ENCODE measurements at regions not wholly inside any gene's neighbourhood (a gene's known extent, or its start where the extent isn't known, plus 50 kb on each side); places are given as distances from the start of the nearest gene placed in this dataset.

GRCh38 chr4:114236171-114236769 lies 256.8 kb upstream of the ARSJ start:
- TF ChIP-seq CTCF (IDR thresholded peaks at IDR 0.05; ENCODE audit: low read depth, low read length), result no peak
- Histone ChIP-seq H3K4me1 (ENCODE audit: low read depth) (no peaks in the 10 kb centered on the region), H3K4me3 (no peak overlapping the region)

GRCh38 chr4:114237997-114238396 lies 258.6 kb upstream of the ARSJ start:
- Histone ChIP-seq H3K36me3 (no peaks in the 10 kb centered on the region), H3K4me1 (ENCODE audit: low read depth) (no peaks in the 10 kb centered on the region), H3K27me3 (no peaks in the 10 kb centered on the region), H3K4me3 (no peak overlapping the region), H3K9me3 (ENCODE audit: low read depth) (no peaks in the 10 kb centered on the region), H3K27ac (no peak overlapping the region)
- no peak for DNase-seq (ENCODE audit: low read depth in 1 of 2, low spot score in 1 of 2)
- TF ChIP-seq CTCF (IDR thresholded peaks at IDR 0.05; ENCODE audit: low read depth, low read length), result no peak

More at GRCh38 chr4:114236171-114236769, 256.8 kb upstream of the ARSJ start:
- H3K9me3 ChIP-seq (ENCODE audit: low read depth), result no peaks in the 10 kb centered on the region
- no peak overlapping the region for H3K27ac ChIP-seq
- H3K27me3 ChIP-seq, result no peaks in the 10 kb centered on the region
- no peaks in the 10 kb centered on the region for H3K36me3 ChIP-seq
- no peak for DNase-seq (ENCODE audit: low read depth in 1 of 2, low spot score in 1 of 2)

- Histone ChIP-seq H3K27me3 (no peaks in the 10 kb centered on the region), H3K36me3 (no peaks in the 10 kb centered on the region), H3K27ac (no peak overlapping the region), H3K9me3 (ENCODE audit: low read depth) (no peaks in the 10 kb centered on the region), H3K4me3 (no peak overlapping the region), H3K4me1 (ENCODE audit: low read depth) (no peaks in the 10 kb centered on the region)
- no peak for DNase-seq (ENCODE audit: low read depth in 1 of 2, low spot score in 1 of 2)
- TF ChIP-seq CTCF (IDR thresholded peaks at IDR 0.05; ENCODE audit: low read depth, low read length), result no peak
Measured at GRCh38 chr4:114249561-114249960, 270.1 kb upstream of the ARSJ start.

GRCh38 chr4:114249976-114250375 lies 270.5 kb upstream of the ARSJ start:
- Histone ChIP-seq H3K4me1 (ENCODE audit: low read depth) (no peaks in the 10 kb centered on the region), H3K27ac (no peak overlapping the region), H3K27me3 (no peaks in the 10 kb centered on the region), H3K4me3 (no peak overlapping the region), H3K36me3 (no peaks in the 10 kb centered on the region), H3K9me3 (ENCODE audit: low read depth) (no peaks in the 10 kb centered on the region)
- TF ChIP-seq CTCF (IDR thresholded peaks at IDR 0.05; ENCODE audit: low read depth, low read length), result no peak
- no peak for DNase-seq (ENCODE audit: low read depth in 1 of 2, low spot score in 1 of 2)

- TF ChIP-seq CTCF (IDR thresholded peaks at IDR 0.05; ENCODE audit: low read depth, low read length), result no peak
- Histone ChIP-seq H3K27ac (no peak overlapping the region), H3K9me3 (ENCODE audit: low read depth) (no peaks in the 10 kb centered on the region), H3K4me3 (no peak overlapping the region), H3K36me3 (no peaks in the 10 kb centered on the region), H3K27me3 (no peaks in the 10 kb centered on the region), H3K4me1 (ENCODE audit: low read depth) (no peaks in the 10 kb centered on the region)
- no peak for DNase-seq (ENCODE audit: low read depth in 1 of 2, low spot score in 1 of 2)
Measured at GRCh38 chr4:114250439-114250891, 271.0 kb upstream of the ARSJ start.

All from cardiac muscle cell (in vitro differentiated cells and primary cell).